Ishikawa (cell line): ENCODE measurements at regions not wholly inside any gene's neighbourhood (a gene's known extent, or its start where the extent isn't known, plus 50 kb on each side); places are given as distances from the start of the nearest gene placed in this dataset.

ENCODE experiments used
- CEBPB ChIP-seq: IDR thresholded peaks from 2 replicates; pipeline ENCODE4 v1.6.1; 2012
- CREB1 ChIP-seq: IDR thresholded peaks from 2 replicates; pipeline ENCODE4 v1.6.1; 2012; ENCODE audit warnings: low read depth
- EGR1 ChIP-seq: IDR thresholded peaks from 2 replicates; pipeline ENCODE4 v1.6.1; 2012
- EP300 ChIP-seq: IDR thresholded peaks from 2 replicates; pipeline ENCODE4 v1.6.1; 2012; ENCODE audit warnings: borderline replicate concordance
- FOXM1 ChIP-seq: IDR thresholded peaks from 2 replicates; pipeline ENCODE4 v1.6.1; 2012; ENCODE audit warnings: low read depth, borderline replicate concordance
- NFIC ChIP-seq: IDR thresholded peaks from 2 replicates; pipeline ENCODE4 v1.6.1; 2012
- RAD21 ChIP-seq: IDR thresholded peaks from 2 replicates; pipeline ENCODE4 v1.6.1; 2012; ENCODE audit warnings: low read depth
- TAF1 ChIP-seq: IDR thresholded peaks from 2 replicates; pipeline ENCODE4 v1.6.1; 2012; ENCODE audit warnings: low read depth, mild to moderate bottlenecking
- YY1 ChIP-seq: IDR thresholded peaks from 2 replicates; pipeline ENCODE4 v1.6.1; 2012; ENCODE audit warnings: low read depth
- ZBTB7A ChIP-seq: IDR thresholded peaks from 2 replicates; pipeline ENCODE4 v1.6.1; 2012; ENCODE audit warnings: low read depth
- TF ChIP-seq, protein P1 (sequence below): IDR thresholded peaks from 2 replicates; pipeline ENCODE4 v1.6.1; 2012
- TF ChIP-seq, protein P2 (sequence below): IDR thresholded peaks from 2 replicates; pipeline ENCODE4 v1.6.1; 2012
- TF ChIP-seq, protein P3 (sequence below): IDR thresholded peaks from 2 replicates; pipeline ENCODE4 v1.6.1; 2012; ENCODE audit warnings: low read depth, mild to moderate bottlenecking

DNA sequence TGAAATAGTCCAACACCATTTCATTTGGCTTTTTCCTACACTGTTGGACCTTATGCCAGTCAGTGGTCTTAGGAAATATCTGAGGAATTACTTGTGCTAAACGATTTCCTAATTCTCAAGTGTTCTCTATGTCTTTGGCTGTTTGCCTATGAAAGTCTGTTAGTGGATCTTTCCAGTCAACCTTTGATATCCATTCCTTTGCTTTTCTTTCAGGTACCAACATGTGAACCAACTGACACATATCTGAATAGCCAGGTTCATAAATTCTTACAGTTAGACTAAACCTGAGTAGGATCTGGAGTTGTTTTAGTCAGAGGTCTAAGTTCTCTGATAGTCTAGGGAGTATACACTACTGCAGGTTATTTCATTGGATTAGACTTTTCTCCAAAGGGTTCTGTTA, 343.5 kb upstream of the LRRC3B start:
- TF ChIP-seq NFIC (no peak), RAD21 (no peak), CREB1 (no peak), TAF1 (no peak), YY1 (no peak), EP300 (no peak), ZBTB7A (no peak), EGR1 (no peak), FOXM1 (no peak), CEBPB (no peak)
- TF ChIP-seq, protein P1, sequence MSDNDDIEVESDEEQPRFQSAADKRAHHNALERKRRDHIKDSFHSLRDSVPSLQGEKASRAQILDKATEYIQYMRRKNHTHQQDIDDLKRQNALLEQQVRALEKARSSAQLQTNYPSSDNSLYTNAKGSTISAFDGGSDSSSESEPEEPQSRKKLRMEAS, result no peak
- TF ChIP-seq, protein P2, sequence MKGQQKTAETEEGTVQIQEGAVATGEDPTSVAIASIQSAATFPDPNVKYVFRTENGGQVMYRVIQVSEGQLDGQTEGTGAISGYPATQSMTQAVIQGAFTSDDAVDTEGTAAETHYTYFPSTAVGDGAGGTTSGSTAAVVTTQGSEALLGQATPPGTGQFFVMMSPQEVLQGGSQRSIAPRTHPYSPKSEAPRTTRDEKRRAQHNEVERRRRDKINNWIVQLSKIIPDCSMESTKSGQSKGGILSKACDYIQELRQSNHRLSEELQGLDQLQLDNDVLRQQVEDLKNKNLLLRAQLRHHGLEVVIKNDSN, result no peak
- TF ChIP-seq, protein P3, sequence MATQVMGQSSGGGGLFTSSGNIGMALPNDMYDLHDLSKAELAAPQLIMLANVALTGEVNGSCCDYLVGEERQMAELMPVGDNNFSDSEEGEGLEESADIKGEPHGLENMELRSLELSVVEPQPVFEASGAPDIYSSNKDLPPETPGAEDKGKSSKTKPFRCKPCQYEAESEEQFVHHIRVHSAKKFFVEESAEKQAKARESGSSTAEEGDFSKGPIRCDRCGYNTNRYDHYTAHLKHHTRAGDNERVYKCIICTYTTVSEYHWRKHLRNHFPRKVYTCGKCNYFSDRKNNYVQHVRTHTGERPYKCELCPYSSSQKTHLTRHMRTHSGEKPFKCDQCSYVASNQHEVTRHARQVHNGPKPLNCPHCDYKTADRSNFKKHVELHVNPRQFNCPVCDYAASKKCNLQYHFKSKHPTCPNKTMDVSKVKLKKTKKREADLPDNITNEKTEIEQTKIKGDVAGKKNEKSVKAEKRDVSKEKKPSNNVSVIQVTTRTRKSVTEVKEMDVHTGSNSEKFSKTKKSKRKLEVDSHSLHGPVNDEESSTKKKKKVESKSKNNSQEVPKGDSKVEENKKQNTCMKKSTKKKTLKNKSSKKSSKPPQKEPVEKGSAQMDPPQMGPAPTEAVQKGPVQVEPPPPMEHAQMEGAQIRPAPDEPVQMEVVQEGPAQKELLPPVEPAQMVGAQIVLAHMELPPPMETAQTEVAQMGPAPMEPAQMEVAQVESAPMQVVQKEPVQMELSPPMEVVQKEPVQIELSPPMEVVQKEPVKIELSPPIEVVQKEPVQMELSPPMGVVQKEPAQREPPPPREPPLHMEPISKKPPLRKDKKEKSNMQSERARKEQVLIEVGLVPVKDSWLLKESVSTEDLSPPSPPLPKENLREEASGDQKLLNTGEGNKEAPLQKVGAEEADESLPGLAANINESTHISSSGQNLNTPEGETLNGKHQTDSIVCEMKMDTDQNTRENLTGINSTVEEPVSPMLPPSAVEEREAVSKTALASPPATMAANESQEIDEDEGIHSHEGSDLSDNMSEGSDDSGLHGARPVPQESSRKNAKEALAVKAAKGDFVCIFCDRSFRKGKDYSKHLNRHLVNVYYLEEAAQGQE, result no peak
